HEK293 (cell line): ENCODE measurements at regions not wholly inside any gene's neighbourhood (a gene's known extent, or its start where the extent isn't known, plus 50 kb on each side); places are given as distances from the start of the nearest gene placed in this dataset.

ENCODE experiments used
- CTCF ChIA-PET: fragments of 350-600 bp; formaldehyde crosslinking; extraction: SDS; loops from one replicate; lab custom pipeline; 2021; ENCODE audit warnings: antibody characterized with exemption; lab: Yijun Ruan, JAX
- POLR2A ChIA-PET: fragments of 300-600 bp; formaldehyde crosslinking; extraction: SDS; loops from one replicate; lab custom pipeline; 2020; ENCODE audit warnings: antibody characterized with exemption, inconsistent platforms; lab: Yijun Ruan, JAX
- H3K27ac ChIP-seq: fragments of 200-500 bp; sonication (Bioruptor generic); 2 replicates; pipeline ENCODE4 v1.5.1; 2014; ENCODE audit warnings: low read depth, low read length, control low read depth, inconsistent platforms; ENCODE audit errors: extremely low read depth
- H3K36me3 ChIP-seq, 2 experiments: fragments of 200-500 bp in 1 of 2; sonication (Bioruptor generic) in 1 of 2; 1 replicate in 1 of 2; 2 replicates in 1 of 2; pipeline ENCODE4 v1.5.1; 2014 to 2017; ENCODE audit warnings: inconsistent platforms in 2 of 2, low read length in 2 of 2; ENCODE audit not compliant: control insufficient read depth in 2 of 2, insufficient read depth in 1 of 2
- H3K4me1 ChIP-seq: fragments of 200-500 bp; sonication (Bioruptor generic); 2 replicates; pipeline ENCODE4 v1.5.1; 2014; ENCODE audit warnings: mild to moderate bottlenecking, low read length, inconsistent platforms; ENCODE audit not compliant: control insufficient read depth, insufficient read depth
- H3K4me3 ChIP-seq: 2 replicates; pipeline ENCODE4 v1.5.1; 2011; ENCODE audit warnings: low read depth, mild to moderate bottlenecking, control low read depth, low read length, moderate library complexity
- H3K9me3 ChIP-seq: fragments of 200-500 bp; sonication (Bioruptor generic); 2 replicates; pipeline ENCODE4 v1.5.1; 2014; ENCODE audit warnings: low read depth, low read length, inconsistent platforms; ENCODE audit not compliant: control insufficient read depth, insufficient read depth
- GLI4 ChIP-seq: fragments of 450-650 bp; formaldehyde crosslinking; IDR thresholded peaks from 2 replicates; pipeline ENCODE4 v1.5.1; 2016; ENCODE audit warnings: missing biosample characterization, missing genetic modification characterization
- SALL2 ChIP-seq: fragments of 450-650 bp; formaldehyde crosslinking; IDR thresholded peaks from 2 replicates; pipeline ENCODE4 v1.5.0; 2017; ENCODE audit warnings: missing biosample characterization, mild to moderate bottlenecking, missing genetic modification characterization, borderline replicate concordance
- YY2 ChIP-seq: fragments of 450-650 bp; formaldehyde crosslinking; IDR thresholded peaks from 2 replicates; pipeline ENCODE4 v1.5.1; 2016; ENCODE audit warnings: missing biosample characterization, missing genetic modification characterization
- ZBTB21 ChIP-seq: fragments of 450-650 bp; formaldehyde crosslinking; IDR thresholded peaks from 2 replicates; pipeline ENCODE4 v1.5.1; 2017; ENCODE audit warnings: missing biosample characterization, missing genetic modification characterization
- ZNF202 ChIP-seq: fragments of 450-650 bp; formaldehyde crosslinking; IDR thresholded peaks from 2 replicates; pipeline ENCODE4 v1.5.1; 2016; ENCODE audit warnings: missing biosample characterization, missing genetic modification characterization, borderline replicate concordance
- ZNF223 ChIP-seq: fragments of 450-650 bp; formaldehyde crosslinking; IDR thresholded peaks from 2 replicates; pipeline ENCODE4 v1.5.1; 2016; ENCODE audit warnings: missing biosample characterization, missing genetic modification characterization
- ZNF391 ChIP-seq: fragments of 450-650 bp; formaldehyde crosslinking; IDR thresholded peaks from 2 replicates; pipeline ENCODE4 v1.5.1; 2016; ENCODE audit warnings: low read depth, missing biosample characterization, missing genetic modification characterization, borderline replicate concordance
- ZNF707 ChIP-seq: fragments of 450-650 bp; formaldehyde crosslinking; IDR thresholded peaks from 2 replicates; pipeline ENCODE4 v1.5.1; 2016; ENCODE audit warnings: missing biosample characterization, missing genetic modification characterization
- TF ChIP-seq, protein P1 (sequence below): fragments of 450-650 bp; formaldehyde crosslinking; conservative IDR thresholded peaks from 2 replicates; pipeline ENCODE4 v1.5.1; 2016; ENCODE audit warnings: low read depth, missing biosample characterization, missing genetic modification characterization
- TF ChIP-seq, protein P2 (sequence below): fragments of 450-650 bp; formaldehyde crosslinking; conservative IDR thresholded peaks from 2 replicates; pipeline ENCODE4 v1.5.1; 2016; ENCODE audit warnings: low read depth, missing biosample characterization, missing genetic modification characterization
- TF ChIP-seq, protein P3 (sequence below): fragments of 450-650 bp; formaldehyde crosslinking; IDR thresholded peaks from 2 replicates; pipeline ENCODE4 v1.5.1; 2016; ENCODE audit warnings: missing biosample characterization, missing genetic modification characterization, low read depth
- TF ChIP-seq, protein P4 (sequence below): fragments of 450-650 bp; formaldehyde crosslinking; IDR thresholded peaks from 2 replicates; pipeline ENCODE4 v1.5.1; 2016; ENCODE audit warnings: missing biosample characterization, missing genetic modification characterization
- TF ChIP-seq, protein P5 (sequence below): fragments of 450-650 bp; formaldehyde crosslinking; IDR thresholded peaks from 2 replicates; pipeline ENCODE4 v1.5.1; 2016; ENCODE audit warnings: missing biosample characterization, missing genetic modification characterization
- TF ChIP-seq, protein P6 (sequence below): fragments of 450-650 bp; formaldehyde crosslinking; IDR thresholded peaks from 2 replicates; pipeline ENCODE4 v1.5.1; 2017; ENCODE audit warnings: missing biosample characterization, missing genetic modification characterization

DNA sequence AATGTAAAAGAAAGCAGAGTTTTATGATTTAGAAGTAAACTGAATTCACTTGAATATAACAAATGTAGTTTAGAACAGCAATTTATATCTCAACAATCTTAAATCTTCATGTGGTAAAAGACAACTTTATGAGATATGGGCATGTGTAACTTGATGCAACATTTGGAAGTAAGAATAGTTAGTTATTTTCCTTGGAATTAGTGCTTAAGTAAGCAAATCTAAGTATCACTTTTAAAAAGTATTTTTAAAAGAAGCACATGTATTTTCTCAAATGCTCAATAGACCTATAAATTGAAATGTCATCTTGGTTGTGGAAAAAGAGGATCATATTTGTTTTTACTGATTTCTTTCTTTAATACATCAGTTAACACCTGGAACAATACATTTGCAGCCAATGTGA is 340.3 kb upstream of the CDH6 start:
- Histone ChIP-seq H3K4me1 (no peaks in the 10 kb centered on the region), H3K4me3 (no peak overlapping the region), H3K27ac (no peak overlapping the region), H3K36me3 (no peaks in the 10 kb centered on the region), H3K9me3 (no peaks in the 10 kb centered on the region)
- ChIA-PET CTCF (interaction anchor here (0.6 kb wide), 1 partner anchor 51 kb away, joined by 3 read pairs; no protein-coding TSS in a partner anchor), POLR2A (no interaction called here)
- TF ChIP-seq ZNF223, result no peak
- TF ChIP-seq, protein P1, sequence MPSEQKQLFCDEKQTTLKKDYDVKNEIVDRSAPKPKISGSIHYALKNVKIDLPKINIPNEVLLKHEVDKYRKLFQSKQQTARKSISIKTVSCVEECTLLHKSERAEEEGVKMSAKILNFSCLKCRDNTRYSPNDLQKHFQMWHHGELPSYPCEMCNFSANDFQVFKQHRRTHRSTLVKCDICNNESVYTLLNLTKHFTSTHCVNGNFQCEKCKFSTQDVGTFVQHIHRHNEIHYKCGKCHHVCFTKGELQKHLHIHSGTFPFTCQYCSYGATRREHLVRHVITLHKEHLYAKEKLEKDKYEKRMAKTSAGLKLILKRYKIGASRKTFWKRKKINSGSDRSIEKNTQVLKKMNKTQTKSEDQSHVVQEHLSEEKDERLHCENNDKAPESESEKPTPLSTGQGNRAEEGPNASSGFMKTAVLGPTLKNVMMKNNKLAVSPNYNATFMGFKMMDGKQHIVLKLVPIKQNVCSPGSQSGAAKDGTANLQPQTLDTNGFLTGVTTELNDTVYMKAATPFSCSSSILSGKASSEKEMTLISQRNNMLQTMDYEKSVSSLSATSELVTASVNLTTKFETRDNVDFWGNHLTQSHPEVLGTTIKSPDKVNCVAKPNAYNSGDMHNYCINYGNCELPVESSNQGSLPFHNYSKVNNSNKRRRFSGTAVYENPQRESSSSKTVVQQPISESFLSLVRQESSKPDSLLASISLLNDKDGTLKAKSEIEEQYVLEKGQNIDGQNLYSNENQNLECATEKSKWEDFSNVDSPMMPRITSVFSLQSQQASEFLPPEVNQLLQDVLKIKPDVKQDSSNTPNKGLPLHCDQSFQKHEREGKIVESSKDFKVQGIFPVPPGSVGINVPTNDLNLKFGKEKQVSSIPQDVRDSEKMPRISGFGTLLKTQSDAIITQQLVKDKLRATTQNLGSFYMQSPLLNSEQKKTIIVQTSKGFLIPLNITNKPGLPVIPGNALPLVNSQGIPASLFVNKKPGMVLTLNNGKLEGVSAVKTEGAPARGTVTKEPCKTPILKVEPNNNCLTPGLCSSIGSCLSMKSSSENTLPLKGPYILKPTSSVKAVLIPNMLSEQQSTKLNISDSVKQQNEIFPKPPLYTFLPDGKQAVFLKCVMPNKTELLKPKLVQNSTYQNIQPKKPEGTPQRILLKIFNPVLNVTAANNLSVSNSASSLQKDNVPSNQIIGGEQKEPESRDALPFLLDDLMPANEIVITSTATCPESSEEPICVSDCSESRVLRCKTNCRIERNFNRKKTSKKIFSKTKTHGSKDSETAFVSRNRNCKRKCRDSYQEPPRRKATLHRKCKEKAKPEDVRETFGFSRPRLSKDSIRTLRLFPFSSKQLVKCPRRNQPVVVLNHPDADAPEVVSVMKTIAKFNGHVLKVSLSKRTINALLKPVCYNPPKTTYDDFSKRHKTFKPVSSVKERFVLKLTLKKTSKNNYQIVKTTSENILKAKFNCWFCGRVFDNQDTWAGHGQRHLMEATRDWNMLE (tag by site-specific recombination), result no peak
- no peak for TF ChIP-seq ZBTB21 (tag by site-specific recombination)
- no peak for TF ChIP-seq SALL2 (tag by site-specific recombination)
- no peak for TF ChIP-seq GLI4
- TF ChIP-seq, protein P2, sequence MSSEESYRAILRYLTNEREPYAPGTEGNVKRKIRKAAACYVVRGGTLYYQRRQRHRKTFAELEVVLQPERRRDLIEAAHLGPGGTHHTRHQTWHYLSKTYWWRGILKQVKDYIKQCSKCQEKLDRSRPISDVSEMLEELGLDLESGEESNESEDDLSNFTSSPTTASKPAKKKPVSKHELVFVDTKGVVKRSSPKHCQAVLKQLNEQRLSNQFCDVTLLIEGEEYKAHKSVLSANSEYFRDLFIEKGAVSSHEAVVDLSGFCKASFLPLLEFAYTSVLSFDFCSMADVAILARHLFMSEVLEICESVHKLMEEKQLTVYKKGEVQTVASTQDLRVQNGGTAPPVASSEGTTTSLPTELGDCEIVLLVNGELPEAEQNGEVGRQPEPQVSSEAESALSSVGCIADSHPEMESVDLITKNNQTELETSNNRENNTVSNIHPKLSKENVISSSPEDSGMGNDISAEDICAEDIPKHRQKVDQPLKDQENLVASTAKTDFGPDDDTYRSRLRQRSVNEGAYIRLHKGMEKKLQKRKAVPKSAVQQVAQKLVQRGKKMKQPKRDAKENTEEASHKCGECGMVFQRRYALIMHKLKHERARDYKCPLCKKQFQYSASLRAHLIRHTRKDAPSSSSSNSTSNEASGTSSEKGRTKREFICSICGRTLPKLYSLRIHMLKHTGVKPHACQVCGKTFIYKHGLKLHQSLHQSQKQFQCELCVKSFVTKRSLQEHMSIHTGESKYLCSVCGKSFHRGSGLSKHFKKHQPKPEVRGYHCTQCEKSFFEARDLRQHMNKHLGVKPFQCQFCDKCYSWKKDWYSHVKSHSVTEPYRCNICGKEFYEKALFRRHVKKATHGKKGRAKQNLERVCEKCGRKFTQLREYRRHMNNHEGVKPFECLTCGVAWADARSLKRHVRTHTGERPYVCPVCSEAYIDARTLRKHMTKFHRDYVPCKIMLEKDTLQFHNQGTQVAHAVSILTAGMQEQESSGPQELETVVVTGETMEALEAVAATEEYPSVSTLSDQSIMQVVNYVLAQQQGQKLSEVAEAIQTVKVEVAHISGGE (tag by site-specific recombination), result no peak
- TF ChIP-seq YY2 (tag by site-specific recombination), result no peak
- no peak for TF ChIP-seq ZNF707 (tag by site-specific recombination)
- TF ChIP-seq, protein P3, sequence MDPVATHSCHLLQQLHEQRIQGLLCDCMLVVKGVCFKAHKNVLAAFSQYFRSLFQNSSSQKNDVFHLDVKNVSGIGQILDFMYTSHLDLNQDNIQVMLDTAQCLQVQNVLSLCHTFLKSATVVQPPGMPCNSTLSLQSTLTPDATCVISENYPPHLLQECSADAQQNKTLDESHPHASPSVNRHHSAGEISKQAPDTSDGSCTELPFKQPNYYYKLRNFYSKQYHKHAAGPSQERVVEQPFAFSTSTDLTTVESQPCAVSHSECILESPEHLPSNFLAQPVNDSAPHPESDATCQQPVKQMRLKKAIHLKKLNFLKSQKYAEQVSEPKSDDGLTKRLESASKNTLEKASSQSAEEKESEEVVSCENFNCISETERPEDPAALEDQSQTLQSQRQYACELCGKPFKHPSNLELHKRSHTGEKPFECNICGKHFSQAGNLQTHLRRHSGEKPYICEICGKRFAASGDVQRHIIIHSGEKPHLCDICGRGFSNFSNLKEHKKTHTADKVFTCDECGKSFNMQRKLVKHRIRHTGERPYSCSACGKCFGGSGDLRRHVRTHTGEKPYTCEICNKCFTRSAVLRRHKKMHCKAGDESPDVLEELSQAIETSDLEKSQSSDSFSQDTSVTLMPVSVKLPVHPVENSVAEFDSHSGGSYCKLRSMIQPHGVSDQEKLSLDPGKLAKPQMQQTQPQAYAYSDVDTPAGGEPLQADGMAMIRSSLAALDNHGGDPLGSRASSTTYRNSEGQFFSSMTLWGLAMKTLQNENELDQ (tag by site-specific recombination), result no peak
- TF ChIP-seq, protein P4, sequence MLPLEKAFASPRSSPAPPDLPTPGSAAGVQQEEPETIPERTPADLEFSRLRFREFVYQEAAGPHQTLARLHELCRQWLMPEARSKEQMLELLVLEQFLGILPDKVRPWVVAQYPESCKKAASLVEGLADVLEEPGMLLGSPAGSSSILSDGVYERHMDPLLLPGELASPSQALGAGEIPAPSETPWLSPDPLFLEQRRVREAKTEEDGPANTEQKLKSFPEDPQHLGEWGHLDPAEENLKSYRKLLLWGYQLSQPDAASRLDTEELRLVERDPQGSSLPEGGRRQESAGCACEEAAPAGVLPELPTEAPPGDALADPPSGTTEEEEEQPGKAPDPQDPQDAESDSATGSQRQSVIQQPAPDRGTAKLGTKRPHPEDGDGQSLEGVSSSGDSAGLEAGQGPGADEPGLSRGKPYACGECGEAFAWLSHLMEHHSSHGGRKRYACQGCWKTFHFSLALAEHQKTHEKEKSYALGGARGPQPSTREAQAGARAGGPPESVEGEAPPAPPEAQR, result no peak
- no peak for TF ChIP-seq ZNF391 (tag by site-specific recombination)
- TF ChIP-seq, protein P5, sequence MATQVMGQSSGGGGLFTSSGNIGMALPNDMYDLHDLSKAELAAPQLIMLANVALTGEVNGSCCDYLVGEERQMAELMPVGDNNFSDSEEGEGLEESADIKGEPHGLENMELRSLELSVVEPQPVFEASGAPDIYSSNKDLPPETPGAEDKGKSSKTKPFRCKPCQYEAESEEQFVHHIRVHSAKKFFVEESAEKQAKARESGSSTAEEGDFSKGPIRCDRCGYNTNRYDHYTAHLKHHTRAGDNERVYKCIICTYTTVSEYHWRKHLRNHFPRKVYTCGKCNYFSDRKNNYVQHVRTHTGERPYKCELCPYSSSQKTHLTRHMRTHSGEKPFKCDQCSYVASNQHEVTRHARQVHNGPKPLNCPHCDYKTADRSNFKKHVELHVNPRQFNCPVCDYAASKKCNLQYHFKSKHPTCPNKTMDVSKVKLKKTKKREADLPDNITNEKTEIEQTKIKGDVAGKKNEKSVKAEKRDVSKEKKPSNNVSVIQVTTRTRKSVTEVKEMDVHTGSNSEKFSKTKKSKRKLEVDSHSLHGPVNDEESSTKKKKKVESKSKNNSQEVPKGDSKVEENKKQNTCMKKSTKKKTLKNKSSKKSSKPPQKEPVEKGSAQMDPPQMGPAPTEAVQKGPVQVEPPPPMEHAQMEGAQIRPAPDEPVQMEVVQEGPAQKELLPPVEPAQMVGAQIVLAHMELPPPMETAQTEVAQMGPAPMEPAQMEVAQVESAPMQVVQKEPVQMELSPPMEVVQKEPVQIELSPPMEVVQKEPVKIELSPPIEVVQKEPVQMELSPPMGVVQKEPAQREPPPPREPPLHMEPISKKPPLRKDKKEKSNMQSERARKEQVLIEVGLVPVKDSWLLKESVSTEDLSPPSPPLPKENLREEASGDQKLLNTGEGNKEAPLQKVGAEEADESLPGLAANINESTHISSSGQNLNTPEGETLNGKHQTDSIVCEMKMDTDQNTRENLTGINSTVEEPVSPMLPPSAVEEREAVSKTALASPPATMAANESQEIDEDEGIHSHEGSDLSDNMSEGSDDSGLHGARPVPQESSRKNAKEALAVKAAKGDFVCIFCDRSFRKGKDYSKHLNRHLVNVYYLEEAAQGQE (tag by site-specific recombination), result no peak
- no peak for TF ChIP-seq ZNF202 (tag by site-specific recombination)
- TF ChIP-seq, protein P6, sequence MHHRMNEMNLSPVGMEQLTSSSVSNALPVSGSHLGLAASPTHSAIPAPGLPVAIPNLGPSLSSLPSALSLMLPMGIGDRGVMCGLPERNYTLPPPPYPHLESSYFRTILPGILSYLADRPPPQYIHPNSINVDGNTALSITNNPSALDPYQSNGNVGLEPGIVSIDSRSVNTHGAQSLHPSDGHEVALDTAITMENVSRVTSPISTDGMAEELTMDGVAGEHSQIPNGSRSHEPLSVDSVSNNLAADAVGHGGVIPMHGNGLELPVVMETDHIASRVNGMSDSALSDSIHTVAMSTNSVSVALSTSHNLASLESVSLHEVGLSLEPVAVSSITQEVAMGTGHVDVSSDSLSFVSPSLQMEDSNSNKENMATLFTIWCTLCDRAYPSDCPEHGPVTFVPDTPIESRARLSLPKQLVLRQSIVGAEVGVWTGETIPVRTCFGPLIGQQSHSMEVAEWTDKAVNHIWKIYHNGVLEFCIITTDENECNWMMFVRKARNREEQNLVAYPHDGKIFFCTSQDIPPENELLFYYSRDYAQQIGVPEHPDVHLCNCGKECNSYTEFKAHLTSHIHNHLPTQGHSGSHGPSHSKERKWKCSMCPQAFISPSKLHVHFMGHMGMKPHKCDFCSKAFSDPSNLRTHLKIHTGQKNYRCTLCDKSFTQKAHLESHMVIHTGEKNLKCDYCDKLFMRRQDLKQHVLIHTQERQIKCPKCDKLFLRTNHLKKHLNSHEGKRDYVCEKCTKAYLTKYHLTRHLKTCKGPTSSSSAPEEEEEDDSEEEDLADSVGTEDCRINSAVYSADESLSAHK (tag by site-specific recombination), result no peak
